K562 (cell line): ENCODE measurements at regions not wholly inside any gene's neighbourhood (a gene's known extent, or its start where the extent isn't known, plus 50 kb on each side); places are given as distances from the start of the nearest gene placed in this dataset.

Experiments
- ATAC-seq: fragments of 200-7000 bp; cut with Tn5 transposase; 3 replicates; pipeline ENCODE4 v1.9.1; 2020; ENCODE audit warnings: moderate library complexity
- BruUV-seq: library from RNA; stranded (reverse); fragments of 400-500 nt; replicated peaks from 2 replicates; lab custom pipeline; 2021; lab: Mats Ljungman, UMichigan
- CTCF ChIA-PET: fragments of 300-600 bp; formaldehyde crosslinking; extraction: SDS; loops from one replicate; lab custom pipeline; 2021; ENCODE audit warnings: low intra/inter-chr PET ratio; lab: Yijun Ruan, JAX
- POLR2A ChIA-PET: fragments of 300-600, 350-650 bp; sonication (Branson Sonifier 250); formaldehyde crosslinking; extraction: SDS; loops from one replicate; lab custom pipeline; 2021; ENCODE audit warnings: antibody characterized with exemption, inconsistent platforms; lab: Yijun Ruan, JAX
- DNase-seq, 4 experiments: peaks; one replicate each; pipeline versions ENCODE4 v3.0.0 to v3.0.0-alpha.2; 2011 to 2018; ENCODE audit warnings: low spot score in 3 of 4, mixed read lengths in 3 of 4; ENCODE audit errors: extremely low read depth in 1 of 4
- FAIRE-seq: peaks from 2 replicates; lab custom pipeline; 2011; peaks lifted over from hg19 to GRCh38; lab: Jason Lieb, UNC
- H2AFZ ChIP-seq: 2 replicates; pipeline ENCODE4 v1.6.0; 2011; ENCODE audit warnings: low read depth, low read length, control low read depth, inconsistent platforms
- H3K27ac ChIP-seq: fragments of 200-600 bp; 3 replicates; pipeline ENCODE4 v1.8.0; 2011; ENCODE audit warnings: low read depth, mild to moderate bottlenecking, control low read depth, inconsistent platforms, low read length, moderate library complexity, mixed read lengths; ENCODE audit errors: extremely low read depth
- H3K27me3 ChIP-seq, 2 experiments: fragments of 300-600 bp in 1 of 2; 2 replicates in 1 of 2; 3 replicates in 1 of 2; pipeline versions ENCODE4 v1.6.0 to v1.8.0; 2011; ENCODE audit warnings: inconsistent platforms in 2 of 2, low read length in 2 of 2, mild to moderate bottlenecking in 1 of 2, mixed read lengths in 1 of 2, moderate library complexity in 1 of 2; ENCODE audit not compliant: control insufficient read depth in 2 of 2, insufficient read depth in 2 of 2
- H3K36me3 ChIP-seq: fragments of 300-600 bp; 3 replicates; pipeline ENCODE4 v1.8.0; 2011; ENCODE audit warnings: mild to moderate bottlenecking, low read length, inconsistent platforms; ENCODE audit not compliant: control insufficient read depth, insufficient read depth
- H3K4me1 ChIP-seq, 2 experiments: fragments of 200-600 bp in 1 of 2; replicated peaks in 1 of 2; 2 replicates in 1 of 2; 3 replicates in 1 of 2; pipeline versions ENCODE4 v1.5.1 to v1.8.0; 2011; ENCODE audit warnings: inconsistent platforms in 2 of 2, low read length in 2 of 2, mild to moderate bottlenecking in 1 of 2, mixed read lengths in 1 of 2, moderate library complexity in 1 of 2; ENCODE audit not compliant: control insufficient read depth in 2 of 2, insufficient read depth in 2 of 2
- H3K4me2 ChIP-seq: 2 replicates; pipeline ENCODE4 v1.6.1; 2011; ENCODE audit warnings: low read length, control low read depth, inconsistent platforms, mixed read lengths; ENCODE audit not compliant: insufficient read depth
- H3K4me3 ChIP-seq: fragments of 200-600 bp; sonication (generic), shearing (Covaris generic); 2 replicates; pipeline ENCODE4 v1.5.1; 2016; ENCODE audit warnings: control low read depth, inconsistent platforms
- H3K79me2 ChIP-seq: fragments of 200-600 bp; 3 replicates; pipeline ENCODE4 v1.8.0; 2011; ENCODE audit warnings: low read length, inconsistent platforms; ENCODE audit not compliant: control insufficient read depth, insufficient read depth
- H3K9ac ChIP-seq, 2 experiments: 2 replicates each; pipeline versions ENCODE4 v1.6.0 to v1.6.1; 2011; ENCODE audit warnings: low read depth in 2 of 2, low read length in 2 of 2, control low read depth in 1 of 2, inconsistent platforms in 1 of 2, mild to moderate bottlenecking in 1 of 2, mixed read lengths in 1 of 2; ENCODE audit not compliant: insufficient read depth in 1 of 2
- H3K9me1 ChIP-seq: one replicate; pipeline ENCODE4 v1.6.0; 2011; ENCODE audit warnings: inconsistent platforms, mild to moderate bottlenecking, low read length, moderate library complexity; ENCODE audit not compliant: control insufficient read depth, insufficient read depth
- H3K9me3 ChIP-seq: replicated peaks from 2 replicates; pipeline ENCODE4 v1.5.1; 2011; ENCODE audit warnings: low read depth, low read length, inconsistent platforms; ENCODE audit not compliant: control insufficient read depth, insufficient read depth
- H4K20me1 ChIP-seq: replicated peaks from 2 replicates; pipeline ENCODE4 v1.6.1; 2011; ENCODE audit warnings: low read length, inconsistent platforms, mixed read lengths; ENCODE audit not compliant: control insufficient read depth, insufficient read depth
- ARNT ChIP-seq, 2 experiments: fragments of 450-650 bp; IDR thresholded peaks; 2 replicates each; pipeline ENCODE4 v1.6.1; 2016; ENCODE audit warnings: mild to moderate bottlenecking in 1 of 2
- CBX3 ChIP-seq, 2 experiments: IDR thresholded peaks; 1 replicate in 1 of 2; 2 replicates in 1 of 2; pipeline ENCODE4 v1.6.1; 2012; ENCODE audit warnings: inconsistent platforms in 2 of 2, low read length in 2 of 2, borderline replicate concordance in 1 of 2, control low read depth in 1 of 2
- ESRRB ChIP-seq: fragments of 250-450 bp; sonication (Bioruptor Pico); IDR thresholded peaks from 2 replicates; pipeline ENCODE4 v1.5.0; 2020; ENCODE audit warnings: mild to moderate bottlenecking, moderate library complexity, borderline replicate concordance
- FOXO4 ChIP-seq: fragments of 450-650 bp; formaldehyde crosslinking; IDR thresholded peaks from 2 replicates; pipeline ENCODE4 v1.4.0; 2020; ENCODE audit warnings: mild to moderate bottlenecking, moderate library complexity
- HIVEP1 ChIP-seq: fragments of 250-450 bp; sonication (Bioruptor Pico); IDR thresholded peaks from 2 replicates; pipeline ENCODE4 v1.4.0; 2020; ENCODE audit warnings: mild to moderate bottlenecking
- KLF6 ChIP-seq: fragments of 250-450 bp; sonication (Bioruptor Pico); IDR thresholded peaks from 2 replicates; pipeline ENCODE4 v1.4.0; 2020; ENCODE audit warnings: mild to moderate bottlenecking, moderate library complexity, borderline replicate concordance
- NFE2L1 ChIP-seq: fragments of 450-650 bp; IDR thresholded peaks from 2 replicates; pipeline ENCODE4 v1.6.1; 2016; ENCODE audit warnings: missing genetic modification characterization, low read depth, mild to moderate bottlenecking, missing compliant biosample characterization, moderate library complexity, borderline replicate concordance
- NFIX ChIP-seq: fragments of 250-450 bp; sonication (Bioruptor Pico); IDR thresholded peaks from 2 replicates; pipeline ENCODE4 v1.4.0; 2020; ENCODE audit warnings: low read depth, mild to moderate bottlenecking, moderate library complexity
- RNF2 ChIP-seq: sonication (generic); IDR thresholded peaks from 2 replicates; pipeline ENCODE4 v1.6.1; 2016
- SAFB2 ChIP-seq: fragments of 200-400 bp; formaldehyde crosslinking; IDR thresholded peaks from 2 replicates; pipeline ENCODE4 v1.6.1; 2018; ENCODE audit warnings: borderline replicate concordance, low read length, low read depth, moderate library complexity; ENCODE audit not compliant: severe bottlenecking
- SMC3 ChIP-seq: conservative IDR thresholded peaks from 2 replicates; pipeline ENCODE4 v1.6.1; 2011; ENCODE audit warnings: low read depth, low read length, improper control_type of control experiment; ENCODE audit not compliant: insufficient read depth
- TCF7L2 ChIP-seq: fragments of 150-350 bp; IDR thresholded peaks from 2 replicates; pipeline ENCODE4 v1.6.1; 2016; ENCODE audit warnings: low read depth, mild to moderate bottlenecking, low read length, moderate library complexity
- THRB ChIP-seq: fragments of 450-650 bp; formaldehyde crosslinking; conservative IDR thresholded peaks from 2 replicates; pipeline ENCODE4 v1.4.0; 2022; ENCODE audit warnings: mild to moderate bottlenecking, missing genetic modification characterization
- ZKSCAN8 ChIP-seq: fragments of 200-800 bp; sonication (Bioruptor generic); IDR thresholded peaks from 2 replicates; pipeline ENCODE4 v1.6.1; 2016; ENCODE audit warnings: missing genetic modification characterization, missing compliant biosample characterization
- ZNF785 ChIP-seq: fragments of 250-450 bp; sonication (Bioruptor Pico); IDR thresholded peaks from 2 replicates; pipeline ENCODE4 v1.4.0; 2020; ENCODE audit warnings: mild to moderate bottlenecking
- ZNF79 ChIP-seq: fragments of 250-450 bp; sonication (Bioruptor Pico); IDR thresholded peaks from 2 replicates; pipeline ENCODE4 v1.4.0; 2020; ENCODE audit warnings: low read depth, mild to moderate bottlenecking, moderate library complexity
- ZZZ3 ChIP-seq: fragments of 450-650 bp; IDR thresholded peaks from 2 replicates; pipeline ENCODE4 v1.6.1; 2016; ENCODE audit warnings: antibody characterized with exemption, mild to moderate bottlenecking, moderate library complexity
- WGBS: fragments of 100-300 bp; shearing (Covaris generic); methylation state at CpG from one replicate; pipeline ENCODE4 v1.1.6; 2016; ENCODE audit warnings: low coverage, mixed read lengths; ENCODE audit not compliant: insufficient coverage; ENCODE audit errors: missing lambda C conversion rate; 5-methylcytosine and 5-hydroxymethylcytosine counted together
- in situ Hi-C: fragments of 300-500 bp; cut with MboI; formaldehyde crosslinking; loops from 4 replicates; pipeline ENCODE4 v1.15.0; 2018; ENCODE audit warnings: inconsistent platforms, mixed read lengths
- intact Hi-C: fragments of 100-400 bp; cut with micrococcal nuclease; formaldehyde crosslinking; loops from 2 replicates; pipeline ENCODE4 v1.14.2; 2022

- BruUV-seq, result no TSS peak
- CTCF ChIA-PET, result no interaction called here
- Histone ChIP-seq H3K9me1 (no peaks in the 10 kb centered on the region), H3K27me3 (peaks cover 4 to 12% of the 10 kb centered on the region in 2 experiments; a peak in 3 of 5 replicates), H3K9ac (no peak overlapping the region), H3K36me3 (no peaks in the 10 kb centered on the region), H3K4me3 (no peak overlapping the region), H2AFZ (no peak overlapping the region), H3K9me3 (no peaks in the 10 kb centered on the region), H3K4me1 (no peaks in the 10 kb centered on the region), H3K27ac (no peak overlapping the region), H3K79me2 (no peaks in the 10 kb centered on the region), H3K4me2 (no peak overlapping the region), H4K20me1 (no peaks in the 10 kb centered on the region)
- ATAC-seq (no peak), DNase-seq (no peak), FAIRE-seq (no peak)
- intact Hi-C loops, result no loop called here
- TF ChIP-seq RNF2 (no peak), TCF7L2 (no peak), FOXO4 (CRISPR knock-in tag) (no peak), SAFB2 (no peak), NFE2L1 (tag) (no peak), ZKSCAN8 (CRISPR knock-in tag) (no peak), CBX3 (IDR thresholded peaks at IDR 0.05; ENCODE audit: borderline replicate concordance in 1 of 2, low read length in 2 of 2) (no peak), ZZZ3 (no peak), NFIX (CRISPR knock-in tag) (no peak), ZNF79 (CRISPR knock-in tag) (no peak), ARNT (IDR thresholded peaks at IDR 0.05) (no peak), ZNF785 (no peak), HIVEP1 (CRISPR knock-in tag) (no peak), THRB (CRISPR knock-in tag) (no peak), SMC3 (no peak), KLF6 (CRISPR knock-in tag) (no peak), ESRRB (CRISPR knock-in tag) (no peak)
- WGBS, result 5% methylated on average over 2 of the region's 2 CpGs
- in situ Hi-C loops, result no loop called here
- POLR2A ChIA-PET, result interaction anchor here (1.2 kb wide), 1 partner anchor 22 kb away, joined by 3 read pairs; no protein-coding TSS in a partner anchor
These were observed 363.3 kb downstream of the SMOC2 start for GRCh38 chr6:168804331-168804730.
